HCT116 (cell line): ENCODE measurements at regions not wholly inside any gene's neighbourhood (a gene's known extent, or its start where the extent isn't known, plus 50 kb on each side); places are given as distances from the start of the nearest gene placed in this dataset.
"Not testable (repeated sequence)": the region's sequence is repeated elsewhere in the genome, so short reads cannot be mapped to it uniquely, and the experiment has no call there.

ENCODE experiments used
- ATAC-seq: fragments of 200-7000 bp; cut with Tn5 transposase; 2 replicates; pipeline ENCODE4 v1.9.1; 2020; ENCODE audit warnings: mild to moderate bottlenecking, moderate library complexity
- BruUV-seq: library from RNA; stranded (reverse); fragments of 400-500 nt; replicated peaks from 2 replicates; lab custom pipeline; 2021; lab: Mats Ljungman, UMichigan
- CTCF ChIA-PET: fragments of 300-600 bp; sonication (Branson Sonifier 250); formaldehyde crosslinking; loops from one replicate; lab custom pipeline; 2021; ENCODE audit warnings: antibody characterized with exemption; lab: Charles Lee
- POLR2A ChIA-PET: fragments of 300-600, 350-600 bp; sonication (Branson Sonifier 250); formaldehyde crosslinking; loops from one replicate; lab custom pipeline; 2021; ENCODE audit warnings: antibody characterized with exemption; lab: Charles Lee
- RAD21 ChIA-PET, 2 experiments: fragments of 300-600 bp; sonication (Branson Sonifier 250); formaldehyde crosslinking; loops; one replicate each; lab custom pipeline; 2023; ENCODE audit warnings: low total read pairs in 2 of 2; ENCODE audit not compliant: uncharacterized antibody in 2 of 2, unreplicated experiment in 2 of 2, low non-redundant PET in 1 of 2; lab: Charles Lee
- DNase-seq: peaks from one replicate; pipeline ENCODE4 v3.0.0-alpha.2; 2010; ENCODE audit warnings: low read depth, low spot score
- H2AFZ ChIP-seq: fragments of 200-600 bp; shearing (Covaris generic), sonication (generic); 2 replicates; pipeline ENCODE4 v1.6.1; 2017; ENCODE audit warnings: low read depth, mixed run types, mixed read lengths, antibody characterized with exemption, low read length; ENCODE audit not compliant: poor library complexity, severe bottlenecking
- H3K27ac ChIP-seq: 2 replicates; pipeline ENCODE4 v1.5.1; 2012; ENCODE audit warnings: low read depth, low read length
- H3K27me3 ChIP-seq: fragments of 200-600 bp; sonication (generic); 2 replicates; pipeline ENCODE4 v1.6.1; 2016; ENCODE audit warnings: mixed run types, low read length, mixed read lengths; ENCODE audit not compliant: insufficient read depth
- H3K36me3 ChIP-seq, 2 experiments: fragments of 200-500 bp in 1 of 2; fragments of 200-600 bp in 1 of 2; sonication (Bioruptor generic) in 1 of 2; sonication (generic) in 1 of 2; 2 replicates each; pipeline versions ENCODE4 v1.5.1 to v1.6.1; 2014 to 2016; ENCODE audit warnings: low read length in 2 of 2, inconsistent platforms in 1 of 2, mixed read lengths in 1 of 2, mixed run types in 1 of 2; ENCODE audit not compliant: insufficient read depth in 2 of 2, control insufficient read depth in 1 of 2
- H3K4me1 ChIP-seq, 2 experiments: fragments of 200-600 bp in 1 of 2; sonication (generic) in 1 of 2; 2 replicates each; pipeline versions ENCODE4 v1.5.1 to v1.6.1; 2012 to 2017; ENCODE audit warnings: low read length in 2 of 2, inconsistent platforms in 1 of 2, mild to moderate bottlenecking in 1 of 2, mixed read lengths in 1 of 2, mixed run types in 1 of 2, moderate library complexity in 1 of 2; ENCODE audit not compliant: insufficient read depth in 2 of 2, control insufficient read depth in 1 of 2
- H3K4me2 ChIP-seq: fragments of 200-600 bp; sonication (generic); 2 replicates; pipeline ENCODE4 v1.6.1; 2017; ENCODE audit warnings: mixed run types, low read length, mixed read lengths
- H3K4me3 ChIP-seq, 2 experiments: fragments of 200-600 bp in 1 of 2; sonication (generic) in 1 of 2; replicated peaks in 1 of 2; 2 replicates each; pipeline ENCODE4 v1.5.1; 2011 to 2016; ENCODE audit warnings: low read length in 2 of 2, control low read depth in 1 of 2, low read depth in 1 of 2, mild to moderate bottlenecking in 1 of 2, mixed read lengths in 1 of 2, mixed run types in 1 of 2
- H3K79me2 ChIP-seq: fragments of 200-600 bp; sonication (generic); 2 replicates; pipeline ENCODE4 v1.6.1; 2017; ENCODE audit warnings: mild to moderate bottlenecking, mixed run types, low read length, moderate library complexity, mixed read lengths; ENCODE audit not compliant: insufficient read depth
- H3K9ac ChIP-seq: fragments of 200-600 bp; sonication (generic); 2 replicates; pipeline ENCODE4 v1.6.1; 2016; ENCODE audit warnings: low read length, mixed read lengths
- H3K9me2 ChIP-seq: fragments of 200-600 bp; sonication (generic), shearing (Covaris generic); 2 replicates; pipeline ENCODE4 v1.6.1; 2017; ENCODE audit warnings: mixed run types, mild to moderate bottlenecking, moderate library complexity; ENCODE audit not compliant: insufficient read depth
- H3K9me3 ChIP-seq, 2 experiments: fragments of 200-500 bp in 1 of 2; fragments of 200-600 bp in 1 of 2; sonication (Bioruptor generic) in 1 of 2; sonication (generic) in 1 of 2; 2 replicates each; pipeline ENCODE4 v1.6.1; 2014 to 2017; ENCODE audit warnings: low read length in 2 of 2, mixed read lengths in 2 of 2, inconsistent platforms in 1 of 2, low read depth in 1 of 2, mild to moderate bottlenecking in 1 of 2, mixed run types in 1 of 2, moderate library complexity in 1 of 2; ENCODE audit not compliant: control insufficient read depth in 1 of 2, insufficient read depth in 1 of 2
- H4K20me1 ChIP-seq: fragments of 200-600 bp; sonication (generic), shearing (Covaris generic); 2 replicates; pipeline ENCODE4 v1.6.1; 2017; ENCODE audit warnings: mixed run types, mild to moderate bottlenecking, moderate library complexity; ENCODE audit not compliant: insufficient read depth
- CBX3 ChIP-seq: IDR thresholded peaks from 2 replicates; pipeline ENCODE4 v1.6.1; 2012; ENCODE audit warnings: low read depth
- CTCF ChIP-seq, 3 experiments: fragments of 200-600 bp in 1 of 3; sonication (generic) in 1 of 3; IDR thresholded peaks in 2 of 3; conservative IDR thresholded peaks in 1 of 3; 2 replicates each; pipeline ENCODE4 v1.5.1; 2012 to 2017; ENCODE audit warnings: low read depth in 2 of 3, low read length in 2 of 3, antibody characterized with exemption in 1 of 3, borderline replicate concordance in 1 of 3, control low read depth in 1 of 3, mild to moderate bottlenecking in 1 of 3, mixed read lengths in 1 of 3, mixed run types in 1 of 3, moderate library complexity in 1 of 3; ENCODE audit not compliant: insufficient read depth in 1 of 3
- EZH2 ChIP-seq: fragments of 200-600 bp; sonication (generic); IDR thresholded peaks from 2 replicates; pipeline ENCODE4 v1.6.1; 2017; ENCODE audit warnings: antibody characterized with exemption, mixed run types
- EZH2phosphoT487 ChIP-seq: fragments of 200-600 bp; IDR thresholded peaks from 2 replicates; pipeline ENCODE4 v1.6.1; 2018; ENCODE audit warnings: antibody characterized with exemption, borderline replicate concordance
- MAX ChIP-seq: IDR thresholded peaks from 2 replicates; pipeline ENCODE4 v1.6.1; 2012
- POLR2A ChIP-seq: IDR thresholded peaks from 2 replicates; pipeline ENCODE4 v1.7.0; 2011; ENCODE audit warnings: borderline replicate concordance; ENCODE audit not compliant: insufficient read depth, insufficient read length; ENCODE audit errors: extremely low read depth
- RAD21 ChIP-seq: IDR thresholded peaks from 2 replicates; pipeline ENCODE4 v1.6.1; 2012; ENCODE audit warnings: low read depth, mild to moderate bottlenecking
- REST ChIP-seq: IDR thresholded peaks from 2 replicates; pipeline ENCODE4 v1.6.1; 2012; ENCODE audit warnings: low read depth
- SRF ChIP-seq: IDR thresholded peaks from 2 replicates; pipeline ENCODE4 v1.6.1; 2012; ENCODE audit warnings: low read depth
- YY1 ChIP-seq: IDR thresholded peaks from 2 replicates; pipeline ENCODE4 v1.6.1; 2011; ENCODE audit warnings: low read length, low read depth, moderate library complexity, mild to moderate bottlenecking; ENCODE audit not compliant: insufficient replicate concordance; ENCODE audit errors: extremely low read depth
- ZFX ChIP-seq: fragments of 450-650 bp; IDR thresholded peaks from 2 replicates; pipeline ENCODE4 v1.6.1; 2017
- ZNF274 ChIP-seq: fragments of 200-500 bp; sonication (Bioruptor generic); IDR thresholded peaks from 2 replicates; pipeline ENCODE4 v1.6.1; 2014; ENCODE audit warnings: mild to moderate bottlenecking, low read depth, low read length, inconsistent platforms
- intact Hi-C: fragments of 100-400 bp; cut with micrococcal nuclease; formaldehyde crosslinking; loops from 2 replicates; pipeline ENCODE4 v1.10.0; 2022

- Histone ChIP-seq H3K9me2 (no peaks in the 10 kb centered on the region), H3K79me2 (no peaks in the 10 kb centered on the region), H3K36me3 (no peaks in the 10 kb centered on the region), H3K4me2 (no peak overlapping the region), H3K9me3 (no peaks in the 10 kb centered on the region), H4K20me1 (no peaks in the 10 kb centered on the region), H3K9ac (no peak overlapping the region), H3K4me3 (no peak overlapping the region), H3K4me1 (no peaks in the 10 kb centered on the region), H3K27ac (no peak overlapping the region), H2AFZ (no peak overlapping the region), H3K27me3 (no peaks in the 10 kb centered on the region)
- no TSS peak for BruUV-seq
- ATAC-seq (no peak), DNase-seq (no peak)
- intact Hi-C loops = no loop called here
- TF ChIP-seq CBX3 (no peak), EZH2phosphoT487 (no peak), EZH2 (no peak), MAX (no peak), YY1 (no peak), POLR2A (no peak), ZNF274 (no peak), CTCF (IDR thresholded peaks at IDR 0.05 in 2 of 3, conservative IDR thresholded peaks at IDR 0.05 in 1 of 3; ENCODE audit: borderline replicate concordance in 1 of 3, insufficient read depth in 1 of 3, low read depth in 2 of 3, low read length in 2 of 3) (no peak), SRF (no peak), ZFX (no peak), RAD21 (no peak), REST (no peak)
- ChIA-PET RAD21 (no interaction called here), CTCF (no interaction called here), POLR2A (no interaction called here)
These were observed 332.3 kb downstream of the TMEM121 start for GRCh38 chr14:105858676-105859025.

GRCh38 chr14:105859073-105859716, 332.8 kb downstream of the TMEM121 start:
- H4K20me1 ChIP-seq, DNase-seq, H3K79me2 ChIP-seq, H3K9me2 ChIP-seq, CTCF ChIA-PET, ATAC-seq, H3K4me3 ChIP-seq, intact Hi-C loops, H3K4me1 ChIP-seq, H3K4me2 ChIP-seq, H2AFZ ChIP-seq, BruUV-seq, RAD21 ChIA-PET, H3K9me3 ChIP-seq, POLR2A ChIA-PET, H3K9ac ChIP-seq, H3K27ac ChIP-seq, H3K36me3 ChIP-seq, H3K27me3 ChIP-seq: not testable (repeated sequence)
